Duodenal mucosa (tissue), 2 donors: ENCODE measurements at regions not wholly inside any gene's neighbourhood (a gene's known extent, or its start where the extent isn't known, plus 50 kb on each side); places are given as distances from the start of the nearest gene placed in this dataset.

Experiments used
- H3K27ac ChIP-seq: one replicate; pipeline ENCODE4 v1.7.0; 2013; ENCODE audit warnings: low read depth, low read length
- H3K27me3 ChIP-seq, 2 donors: one replicate each; pipeline ENCODE4 v1.7.0; 2013; ENCODE audit warnings: low read length in 2 of 2, control low read depth in 1 of 2; ENCODE audit not compliant: insufficient read depth in 2 of 2, control insufficient read depth in 1 of 2
- H3K36me3 ChIP-seq, 2 donors: one replicate each; pipeline ENCODE4 v1.7.0; 2013; ENCODE audit warnings: low read length in 2 of 2, control low read depth in 1 of 2; ENCODE audit not compliant: insufficient read depth in 2 of 2, control insufficient read depth in 1 of 2
- H3K4me1 ChIP-seq, 2 donors: one replicate each; pipeline ENCODE4 v1.7.0; 2013; ENCODE audit warnings: low read length in 2 of 2, control low read depth in 1 of 2; ENCODE audit not compliant: insufficient read depth in 2 of 2, control insufficient read depth in 1 of 2
- H3K4me3 ChIP-seq, 2 donors: one replicate each; pipeline ENCODE4 v1.7.0; 2013; ENCODE audit warnings: low read length in 2 of 2, low read depth in 1 of 2
- H3K9ac ChIP-seq, 2 donors: one replicate each; pipeline ENCODE4 v1.7.0; 2013; ENCODE audit warnings: low read length in 2 of 2, low read depth in 1 of 2
- H3K9me3 ChIP-seq, 2 donors: one replicate each; pipeline ENCODE4 v1.7.0; 2013; ENCODE audit warnings: low read length in 2 of 2, control low read depth in 1 of 2; ENCODE audit not compliant: control insufficient read depth in 1 of 2

DNA sequence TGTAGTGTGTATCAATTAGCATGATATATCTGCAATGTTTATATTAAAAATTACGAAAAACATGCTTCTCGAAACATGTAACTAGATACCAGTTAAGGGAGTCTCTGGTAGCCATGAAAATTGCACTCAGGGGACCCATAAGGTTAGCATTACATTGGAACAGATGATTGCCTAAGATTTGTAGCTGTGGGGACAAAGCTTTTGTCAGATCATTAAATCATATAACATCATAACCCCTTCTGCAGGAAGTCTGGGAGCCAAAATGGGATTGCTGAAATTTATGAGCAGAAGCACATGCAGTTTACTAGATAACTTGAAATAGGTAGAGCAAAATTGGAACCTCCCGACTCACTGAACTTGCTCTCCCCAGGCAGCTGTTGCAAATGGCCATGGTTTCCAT is 235.0 kb upstream of the IGFBP3 start:
- Histone ChIP-seq H3K27ac (no peak overlapping the region), H3K36me3 (no peaks in the 10 kb centered on the region), H3K27me3 (no peaks in the 10 kb centered on the region), H3K9ac (no peak overlapping the region), H3K4me1 (peaks cover 22 to 40% of the 10 kb centered on the region in 2 donors), H3K9me3 (no peaks in the 10 kb centered on the region), H3K4me3 (no peak overlapping the region)

DNA sequence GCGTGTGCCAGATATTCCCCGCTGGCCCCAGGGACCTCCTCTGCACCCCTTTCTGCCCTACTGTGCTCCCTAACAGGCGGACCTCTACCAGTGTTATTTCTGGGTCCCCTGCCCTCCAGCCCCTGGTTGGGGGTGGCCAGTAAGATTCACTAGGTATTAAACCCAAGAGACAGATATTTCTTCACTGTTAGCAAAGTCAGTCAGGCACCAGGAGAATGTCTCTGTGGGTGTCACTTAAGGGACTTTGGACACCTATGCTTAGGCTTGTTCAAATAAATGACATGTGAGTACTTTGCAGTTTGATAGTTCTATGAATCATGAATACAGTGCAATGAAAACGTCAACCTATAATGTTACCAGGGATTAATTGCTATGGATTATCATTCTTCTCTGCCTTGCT is 234.3 kb upstream of the IGFBP3 start:
- H3K4me1 ChIP-seq: peaks cover 16 to 34% of the 10 kb centered on the region in 2 donors
- H3K4me3 ChIP-seq: peak overlapping the region in 1 of 2 donors; percentile 30
- H3K9ac ChIP-seq: no peak overlapping the region
- H3K36me3 ChIP-seq: no peaks in the 10 kb centered on the region
- H3K27ac ChIP-seq: no peak overlapping the region
- H3K27me3 ChIP-seq: no peaks in the 10 kb centered on the region
- no peaks in the 10 kb centered on the region for H3K9me3 ChIP-seq

DNA sequence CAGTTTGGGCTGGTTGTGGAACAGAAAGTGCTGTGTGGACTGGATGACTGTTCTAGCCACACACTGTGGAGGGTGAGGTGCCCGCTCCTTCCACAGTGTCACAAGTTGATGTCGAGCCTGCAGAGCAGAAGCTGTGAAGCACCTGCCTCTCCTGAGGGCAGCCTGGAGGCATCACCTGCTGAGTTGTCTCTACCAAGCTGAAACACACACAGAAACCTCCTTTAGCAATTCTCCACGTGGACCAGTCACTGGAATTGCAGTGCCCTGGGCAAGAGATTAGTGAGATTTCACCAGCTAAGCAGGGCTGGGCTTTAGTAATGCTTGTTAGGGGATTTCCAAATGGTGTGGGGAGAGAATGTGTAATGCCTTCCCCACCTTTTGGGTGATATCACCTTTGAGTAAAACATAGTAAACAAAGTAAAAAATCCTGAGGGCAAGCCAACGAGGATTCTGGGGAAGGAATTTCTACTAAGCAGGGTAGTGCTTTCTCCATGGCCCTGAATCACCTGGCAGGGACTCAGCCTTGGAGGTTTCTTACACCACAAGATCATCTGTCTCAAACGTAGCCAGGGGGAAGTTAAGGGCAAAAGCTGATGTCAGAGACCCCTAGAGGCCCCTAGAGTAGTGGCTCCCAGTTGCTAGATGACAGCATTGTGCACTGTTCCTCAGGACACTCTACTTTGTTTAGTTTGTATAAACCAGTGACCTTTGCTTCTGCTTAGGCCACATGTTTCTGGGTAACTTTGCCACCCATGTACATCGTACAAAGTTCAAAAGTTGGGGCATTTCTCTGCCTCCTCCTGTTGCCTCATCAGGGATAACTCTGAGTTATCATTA is 233.1 kb upstream of the IGFBP3 start:
- Histone ChIP-seq H3K27me3 (no peaks in the 10 kb centered on the region), H3K9me3 (no peaks in the 10 kb centered on the region), H3K27ac (peak overlapping the region; percentile 16), H3K4me3 (no peak overlapping the region), H3K36me3 (no peaks in the 10 kb centered on the region), H3K4me1 (peaks cover 16 to 28% of the 10 kb centered on the region in 2 donors), H3K9ac (no peak overlapping the region)

DNA sequence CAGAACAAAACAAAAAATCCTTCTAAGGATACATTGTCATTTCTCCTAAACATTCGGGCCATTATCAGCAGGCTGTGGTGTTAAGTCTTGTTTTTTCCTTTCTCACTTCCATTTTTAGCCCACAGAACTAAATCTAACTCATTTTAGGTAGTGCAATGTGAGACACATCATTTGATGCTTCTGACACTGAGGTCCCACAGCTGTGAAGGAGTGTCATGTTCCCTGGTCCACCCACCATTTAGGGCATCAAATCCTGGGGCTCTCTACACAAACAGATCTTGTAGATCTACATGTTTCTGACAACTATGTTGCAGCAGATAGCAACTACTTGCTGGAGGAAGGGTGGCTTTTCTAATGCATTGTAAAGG is 232.5 kb upstream of the IGFBP3 start:
- no peaks in the 10 kb centered on the region for H3K27me3 ChIP-seq
- no peaks in the 10 kb centered on the region for H3K36me3 ChIP-seq
- peaks cover 16 to 28% of the 10 kb centered on the region in 2 donors for H3K4me1 ChIP-seq
- H3K27ac ChIP-seq: no peak overlapping the region
- no peak overlapping the region for H3K4me3 ChIP-seq
- H3K9ac ChIP-seq: no peak overlapping the region
- no peaks in the 10 kb centered on the region for H3K9me3 ChIP-seq

DNA sequence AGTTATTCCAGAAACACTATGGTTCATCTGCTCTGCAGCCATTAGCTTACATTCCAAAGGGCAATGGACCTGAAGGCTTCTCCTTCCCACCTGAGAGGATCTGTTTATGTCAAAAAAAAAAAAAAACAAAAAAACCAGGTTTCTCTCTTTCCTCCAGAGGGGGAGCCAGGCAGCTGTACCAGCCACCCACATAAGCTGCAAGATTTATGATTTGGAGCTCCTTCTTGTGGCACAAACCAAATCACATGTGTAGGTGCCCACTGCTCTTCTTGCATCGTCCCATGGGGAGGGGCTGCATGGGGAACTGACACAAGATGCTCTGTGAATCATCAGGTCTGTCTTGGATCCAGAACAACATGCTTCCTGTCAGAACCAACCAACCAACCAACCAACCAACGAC is 231.6 kb upstream of the IGFBP3 start:
- Histone ChIP-seq H3K9me3 (no peaks in the 10 kb centered on the region), H3K27me3 (no peaks in the 10 kb centered on the region), H3K4me3 (no peak overlapping the region)

DNA sequence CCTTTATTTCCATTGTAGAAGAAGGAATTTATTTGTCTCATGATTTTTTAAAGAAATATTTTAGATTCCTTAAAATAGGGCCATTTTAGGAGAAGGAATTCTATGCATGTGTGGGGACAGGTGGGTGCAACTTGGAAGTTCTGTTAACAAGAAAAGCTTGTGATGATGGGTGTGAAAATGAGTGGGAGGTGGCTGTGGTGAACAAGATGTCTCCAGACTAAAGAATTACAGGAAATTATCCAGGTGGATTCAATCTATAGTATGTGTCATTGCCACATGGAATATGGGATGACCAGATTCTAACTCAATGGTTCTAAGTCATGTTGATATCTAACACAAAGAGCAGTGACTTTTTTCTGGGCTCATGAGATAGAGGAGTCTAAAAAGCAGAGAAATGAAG is 229.6 kb upstream of the IGFBP3 start:
- Histone ChIP-seq H3K27ac (no peak overlapping the region), H3K27me3 (no peaks in the 10 kb centered on the region), H3K4me3 (no peak overlapping the region), H3K4me1 (peaks cover 16 to 20% of the 10 kb centered on the region in 2 donors), H3K9ac (no peak overlapping the region), H3K9me3 (no peaks in the 10 kb centered on the region), H3K36me3 (no peaks in the 10 kb centered on the region)

More for the DNA sequence above, 231.6 kb upstream of the IGFBP3 start:
- Histone ChIP-seq H3K27ac (no peak overlapping the region), H3K36me3 (no peaks in the 10 kb centered on the region), H3K4me1 (peaks cover 16 to 28% of the 10 kb centered on the region in 2 donors), H3K9ac (no peak overlapping the region)

DNA sequence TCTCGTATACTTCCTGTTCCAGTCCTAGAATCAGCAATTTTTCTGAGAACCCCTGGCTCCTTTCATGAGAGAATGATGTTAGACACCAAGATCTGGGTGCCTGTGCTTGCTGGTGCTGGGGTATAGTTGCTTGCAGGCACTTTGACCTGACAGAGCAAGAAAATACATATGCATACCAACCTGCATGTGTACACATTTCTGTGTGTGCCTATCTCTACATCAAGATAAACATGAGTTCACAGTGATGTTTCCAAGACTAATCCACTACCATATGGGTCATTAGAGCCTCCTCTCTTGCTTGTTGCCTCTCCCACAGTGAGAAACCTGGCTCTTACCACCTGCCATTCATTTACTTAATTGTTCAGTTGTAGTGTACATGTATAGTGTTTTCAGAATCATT is 229.1 kb upstream of the IGFBP3 start:
- peaks cover 15 to 17% of the 10 kb centered on the region in 2 donors for H3K4me1 ChIP-seq
- H3K27me3 ChIP-seq: no peaks in the 10 kb centered on the region
- no peak overlapping the region for H3K9ac ChIP-seq
- H3K27ac ChIP-seq: no peak overlapping the region
- H3K9me3 ChIP-seq: no peaks in the 10 kb centered on the region
- H3K4me3 ChIP-seq: no peak overlapping the region
- no peaks in the 10 kb centered on the region for H3K36me3 ChIP-seq

DNA sequence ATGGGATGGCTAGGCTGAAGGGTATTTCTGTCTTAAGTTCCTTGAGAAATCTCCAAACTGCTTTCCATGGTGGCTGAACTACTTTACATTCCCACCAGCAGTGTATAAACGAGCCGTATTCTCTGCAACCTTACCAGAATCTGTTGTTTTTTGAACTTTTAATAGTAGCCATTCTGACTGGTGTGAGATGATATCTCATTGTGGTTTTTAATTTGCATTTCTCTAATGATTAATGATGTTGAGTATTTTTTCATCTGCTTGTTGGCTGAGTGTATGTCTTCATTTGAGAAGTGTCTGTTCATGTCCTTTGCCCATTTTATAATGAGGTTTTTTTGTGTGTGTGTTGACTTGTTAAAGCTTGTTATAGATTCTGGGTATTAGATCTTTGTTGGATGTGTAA is 226.8 kb upstream of the IGFBP3 start:
- Histone ChIP-seq H3K4me3 (no peak overlapping the region), H3K4me1 (no peaks in the 10 kb centered on the region), H3K27me3 (no peaks in the 10 kb centered on the region), H3K9me3 (no peaks in the 10 kb centered on the region), H3K36me3 (no peaks in the 10 kb centered on the region), H3K9ac (no peak overlapping the region), H3K27ac (no peak overlapping the region)

DNA sequence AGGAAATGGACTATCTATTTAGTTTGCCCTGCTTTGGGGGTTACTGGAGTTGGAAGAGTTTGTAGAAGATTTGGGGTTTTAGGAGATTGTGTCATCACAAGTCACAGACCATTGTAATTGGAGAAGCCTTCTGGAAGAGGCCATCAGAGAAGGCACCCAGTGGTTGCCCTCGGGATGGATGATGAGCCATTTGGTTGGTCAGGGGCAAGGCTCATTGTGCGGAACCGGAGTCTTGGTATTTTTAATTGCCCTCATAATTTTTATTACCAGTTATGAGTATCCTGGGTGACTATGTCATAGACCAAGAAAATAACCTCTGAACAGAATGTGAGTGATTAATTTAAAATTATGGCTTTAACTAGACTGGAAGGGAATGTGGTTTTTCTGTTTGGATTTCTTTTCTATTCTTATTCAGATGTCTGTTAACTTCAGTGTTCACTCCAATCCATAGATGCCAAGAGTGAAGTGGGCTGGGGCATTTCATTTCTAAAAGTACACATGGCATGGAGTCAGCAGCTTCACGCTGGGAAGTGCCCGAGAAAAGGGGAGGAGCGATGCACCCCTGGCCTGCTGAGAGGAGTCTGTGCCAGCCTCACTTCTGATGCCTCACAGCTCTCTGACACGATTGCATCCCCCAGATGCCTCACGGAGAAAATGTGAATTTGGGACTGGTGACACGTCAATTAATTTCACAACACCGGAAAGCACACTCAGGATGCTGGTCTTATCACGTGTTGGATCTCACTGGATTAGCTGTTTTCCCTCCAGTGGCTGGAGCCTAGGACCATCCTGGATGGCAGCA is 225.6 kb upstream of the IGFBP3 start:
- Histone ChIP-seq H3K27ac (no peak overlapping the region), H3K9me3 (no peaks in the 10 kb centered on the region), H3K36me3 (no peaks in the 10 kb centered on the region), H3K27me3 (no peaks in the 10 kb centered on the region), H3K4me1 (no peaks in the 10 kb centered on the region), H3K9ac (no peak overlapping the region), H3K4me3 (no peak overlapping the region)

DNA sequence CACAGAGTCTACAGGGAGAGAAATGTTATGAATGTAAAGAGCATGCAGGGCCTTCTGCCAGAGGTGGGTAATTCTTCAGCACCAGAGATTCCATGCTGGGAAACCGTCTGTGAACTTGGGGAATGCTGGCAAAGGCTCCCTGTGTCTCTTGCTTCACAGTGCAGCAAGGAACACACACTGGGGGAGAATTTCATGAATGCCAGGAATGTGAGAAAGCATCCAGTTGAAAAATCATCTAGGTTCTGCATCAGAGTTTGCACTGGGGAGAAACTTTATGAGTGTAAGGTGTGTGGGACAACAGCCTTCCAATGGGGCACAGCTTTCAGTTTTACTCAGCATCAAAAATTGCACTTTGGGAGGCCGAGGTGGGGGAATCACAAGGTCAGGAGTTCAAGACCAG is 224.3 kb upstream of the IGFBP3 start:
- no peak overlapping the region for H3K9ac ChIP-seq
- no peaks in the 10 kb centered on the region for H3K27me3 ChIP-seq
- no peak overlapping the region for H3K4me3 ChIP-seq
- no peaks in the 10 kb centered on the region for H3K4me1 ChIP-seq
- H3K9me3 ChIP-seq: no peaks in the 10 kb centered on the region
- H3K36me3 ChIP-seq: no peaks in the 10 kb centered on the region
- no peak overlapping the region for H3K27ac ChIP-seq
